B cell (primary cell): ENCODE measurements at regions not wholly inside any gene's neighbourhood (a gene's known extent, or its start where the extent isn't known, plus 50 kb on each side); places are given as distances from the start of the nearest gene placed in this dataset.

Experiments used
- ATAC-seq: fragments of 200-7000 bp; cut with Tn5 transposase; one replicate; pipeline ENCODE4 v1.10.0; 2021; ENCODE audit warnings: low read depth, mild to moderate bottlenecking, moderate number of reproducible peaks, moderate library complexity
- CTCF ChIA-PET: fragments of 350-600 bp; sonication (Branson Sonifier 250); formaldehyde crosslinking; loops from one replicate; lab custom pipeline; 2021; ENCODE audit warnings: antibody characterized with exemption, inconsistent platforms; lab: Charles Lee
- POLR2A ChIA-PET: fragments of 350-600 bp; sonication (Branson Sonifier 250); formaldehyde crosslinking; loops from one replicate; lab custom pipeline; 2021; ENCODE audit warnings: antibody characterized with exemption; lab: Charles Lee
- DNase-seq: peaks from one replicate; pipeline ENCODE4 v3.0.0; 2013
- H2AFZ ChIP-seq: 2 replicates; pipeline ENCODE4 v1.6.1; 2012; ENCODE audit warnings: mild to moderate bottlenecking, low read depth, low read length; ENCODE audit not compliant: insufficient read depth, poor library complexity, severe bottlenecking
- H3K27ac ChIP-seq, 2 donors: 1 replicate in 1 of 2; 2 replicates in 1 of 2; pipeline ENCODE4 v1.5.1; 2012 to 2013; ENCODE audit warnings: low read length in 2 of 2, mild to moderate bottlenecking in 2 of 2, moderate library complexity in 1 of 2
- H3K27me3 ChIP-seq, 4 experiments: fragments of 200-600 bp in 1 of 4; sonication (generic) in 1 of 4; replicated peaks in 1 of 4; 1 replicate in 2 of 4; 2 replicates in 2 of 4; pipeline versions ENCODE4 v1.6.1 to v1.7.0; 2013 to 2016; ENCODE audit warnings: low read length in 3 of 4, mild to moderate bottlenecking in 2 of 4, mixed read lengths in 1 of 4, moderate library complexity in 1 of 4; ENCODE audit not compliant: insufficient read depth in 4 of 4, control insufficient read depth in 3 of 4; ENCODE audit errors: control extremely low read depth in 1 of 4
- H3K36me3 ChIP-seq, 2 experiments: replicated peaks in 1 of 2; 1 replicate in 1 of 2; 2 replicates in 1 of 2; pipeline versions ENCODE4 v1.6.1 to v1.7.1; 2013; ENCODE audit warnings: low read length in 1 of 2; ENCODE audit not compliant: insufficient read depth in 2 of 2, control insufficient read depth in 1 of 2; ENCODE audit errors: control extremely low read depth in 1 of 2, extremely low read depth in 1 of 2
- H3K4me1 ChIP-seq, 2 donors: fragments of 200-600 bp in 1 of 2; sonication (generic) in 1 of 2; 1 replicate in 1 of 2; 2 replicates in 1 of 2; pipeline versions ENCODE4 v1.5.1 to v1.6.1; 2013 to 2017; ENCODE audit warnings: low read length in 2 of 2; ENCODE audit not compliant: control insufficient read depth in 2 of 2, insufficient read depth in 2 of 2
- H3K4me2 ChIP-seq: replicated peaks from 2 replicates; pipeline ENCODE3; 2012; ENCODE audit warnings: mild to moderate bottlenecking, low read depth, low read length; ENCODE audit not compliant: poor library complexity, severe bottlenecking
- H3K4me3 ChIP-seq, 5 experiments: fragments of 200-600 bp in 1 of 5; sonication (generic) in 1 of 5; 1 replicate in 3 of 5; 2 replicates in 2 of 5; pipeline versions ENCODE4 v1.5.1 to v1.7.0; 2011 to 2016; ENCODE audit warnings: low read length in 4 of 5, mild to moderate bottlenecking in 4 of 5, low read depth in 2 of 5, control low read depth in 1 of 5, moderate library complexity in 1 of 5; ENCODE audit not compliant: insufficient read depth in 1 of 5; ENCODE audit errors: control extremely low read depth in 1 of 5, extremely low read depth in 1 of 5
- H3K79me2 ChIP-seq: fragments of 200-600 bp; sonication (generic); one replicate; pipeline ENCODE4 v1.6.0; 2016; ENCODE audit warnings: low read length; ENCODE audit not compliant: control insufficient read depth, insufficient read depth
- H3K9ac ChIP-seq: fragments of 200-600 bp; sonication (generic); 2 replicates; pipeline ENCODE4 v1.6.1; 2017; ENCODE audit warnings: mild to moderate bottlenecking, low read length, moderate library complexity
- H3K9me3 ChIP-seq, 3 donors: one replicate each; pipeline versions ENCODE4 v1.6.1 to v1.7.1; 2013; ENCODE audit warnings: low read length in 2 of 3; ENCODE audit not compliant: control insufficient read depth in 2 of 3, insufficient read depth in 1 of 3; ENCODE audit errors: control extremely low read depth in 1 of 3
- H4K20me1 ChIP-seq: 2 replicates; pipeline ENCODE4 v1.6.0; 2012; ENCODE audit warnings: mild to moderate bottlenecking, low read length; ENCODE audit not compliant: insufficient read depth, control insufficient read depth, poor library complexity, severe bottlenecking
- H3K27ac Mint-ChIP-seq: one replicate; pipeline ENCODE4 v1.8.0; 2021; ENCODE audit warnings: mixed read lengths
- H3K27me3 Mint-ChIP-seq: one replicate; pipeline ENCODE4 v1.8.0; 2021; ENCODE audit warnings: mixed read lengths
- H3K4me1 Mint-ChIP-seq: one replicate; pipeline ENCODE4 v1.8.0; 2021; ENCODE audit warnings: mixed read lengths
- H3K4me3 Mint-ChIP-seq: one replicate; pipeline ENCODE4 v1.8.0; 2021; ENCODE audit warnings: mixed read lengths
- H3K9me3 Mint-ChIP-seq: one replicate; pipeline ENCODE4 v1.8.0; 2022; ENCODE audit warnings: mixed read lengths; ENCODE audit not compliant: insufficient read depth
- CTCF ChIP-seq: fragments of 200-600 bp; IDR thresholded peaks from one replicate; pipeline ENCODE4 v1.8.0; 2022; ENCODE audit warnings: antibody characterized with exemption, mild to moderate bottlenecking
- EZH2 ChIP-seq: IDR thresholded peaks from 2 replicates; pipeline ENCODE4 v1.6.1; 2012; ENCODE audit warnings: borderline replicate concordance, low read depth, mild to moderate bottlenecking, moderate library complexity, low read length; ENCODE audit not compliant: insufficient read depth, poor library complexity, severe bottlenecking
- WGBS: methylation state at CpG from one replicate; pipeline ENCODE4 v1.1.5; 2013; ENCODE audit warnings: missing lambda C conversion rate; ENCODE audit not compliant: insufficient coverage; 5-methylcytosine and 5-hydroxymethylcytosine counted together
- intact Hi-C: fragments of 100-400 bp; cut with micrococcal nuclease; formaldehyde crosslinking; loops from one replicate; pipeline ENCODE4 v1.10.0; 2022

GRCh38 chr15:39184701-39185390 lies 396.0 kb upstream of the THBS1 start:
- no peaks in the 10 kb centered on the region for H3K9me3 ChIP-seq
- H3K79me2 ChIP-seq, result no peaks in the 10 kb centered on the region
- no peaks in the 10 kb centered on the region for H3K27me3 ChIP-seq
- H2AFZ ChIP-seq, result no peak overlapping the region
- H4K20me1 ChIP-seq, result no peaks in the 10 kb centered on the region
- H3K4me3 ChIP-seq, result no peak overlapping the region
- H3K4me2 ChIP-seq, result no peak overlapping the region
- CTCF ChIA-PET, result no interaction called here
- ATAC-seq, result no peak
- TF ChIP-seq CTCF (no peak), EZH2 (no peak)
- no peak overlapping the region for H3K27ac ChIP-seq
- H3K27me3 Mint-ChIP-seq, result no peaks in the 10 kb centered on the region
- no peak overlapping the region for H3K9ac ChIP-seq
- no peaks in the 10 kb centered on the region for H3K4me1 Mint-ChIP-seq
- H3K4me3 Mint-ChIP-seq, result no peak overlapping the region
- WGBS, result 93% methylated on average over 3 of the region's 4 CpGs
- H3K27ac Mint-ChIP-seq, result no peak overlapping the region
- no peaks in the 10 kb centered on the region for H3K9me3 Mint-ChIP-seq
- no peaks in the 10 kb centered on the region for H3K4me1 ChIP-seq
- intact Hi-C loops, result no loop called here
- no peak for DNase-seq
- POLR2A ChIA-PET, result no interaction called here
- no peaks in the 10 kb centered on the region for H3K36me3 ChIP-seq

- POLR2A ChIA-PET, result no interaction called here
- Histone ChIP-seq H3K27ac (no peak overlapping the region), H3K9me3 (no peaks in the 10 kb centered on the region), H3K9ac (no peak overlapping the region), H4K20me1 (no peaks in the 10 kb centered on the region), H3K4me3 (no peak overlapping the region), H3K79me2 (no peaks in the 10 kb centered on the region), H3K36me3 (no peaks in the 10 kb centered on the region), H3K27me3 (no peaks in the 10 kb centered on the region), H3K4me2 (no peak overlapping the region), H3K4me1 (no peaks in the 10 kb centered on the region), H2AFZ (no peak overlapping the region)
- no peak for ATAC-seq
- CTCF ChIA-PET, result no interaction called here
- intact Hi-C loops, result no loop called here
- TF ChIP-seq EZH2, result no peak
- no peak for TF ChIP-seq CTCF
- H3K4me3 Mint-ChIP-seq, result no peak overlapping the region
- H3K9me3 Mint-ChIP-seq, result no peaks in the 10 kb centered on the region
- H3K4me1 Mint-ChIP-seq, result no peaks in the 10 kb centered on the region
- DNase-seq, result no peak
- H3K27me3 Mint-ChIP-seq, result no peaks in the 10 kb centered on the region
- H3K27ac Mint-ChIP-seq, result no peak overlapping the region
- no CpG with 5 or more reads among the region's 1 CpG for WGBS
Measured at GRCh38 chr15:39188314-39188713, 392.6 kb upstream of the THBS1 start.
